ENCODE measurements at regions not wholly inside any gene's neighbourhood (a gene's known extent, or its start where the extent isn't known, plus 50 kb on each side); places are given as distances from the start of the nearest gene placed in this dataset.

DNA sequence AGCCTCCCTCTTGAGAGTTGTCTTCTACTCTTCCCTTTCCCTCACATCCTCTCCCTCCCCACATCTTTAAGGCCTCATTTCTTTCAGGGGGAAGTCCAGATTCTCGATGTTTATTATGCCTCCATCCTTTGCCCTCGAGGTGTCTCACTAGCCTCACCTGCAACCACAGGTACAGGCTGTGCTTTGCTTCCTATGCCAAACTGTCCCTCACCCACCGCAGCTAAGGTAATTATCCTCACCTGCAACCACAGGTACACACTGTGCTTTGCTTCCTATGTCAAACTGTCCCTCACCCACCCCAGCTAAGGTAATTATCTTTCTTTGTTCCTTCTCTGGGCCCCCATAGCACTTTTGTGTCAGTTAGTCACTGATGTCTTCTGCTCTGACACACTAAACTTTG lies 328.1 kb upstream of the SNX7 start:
- TF ChIP-seq ZNF384 (IDR thresholded peaks at IDR 0.05) (no peak), L3MBTL2 (conservative IDR thresholded peaks at IDR 0.05) (no peak), SP1 (IDR thresholded peaks at IDR 0.05) (no peak), FOXA1 (IDR thresholded peaks at IDR 0.05) (no peak), FOXK2 (IDR thresholded peaks at IDR 0.05) (no peak), TARDBP (IDR thresholded peaks at IDR 0.05) (no peak), NFRKB (IDR thresholded peaks at IDR 0.05) (no peak), LEF1 (IDR thresholded peaks at IDR 0.05; ENCODE audit: borderline replicate concordance) (no peak), BHLHE40 (IDR thresholded peaks at IDR 0.05; ENCODE audit: borderline replicate concordance) (no peak), SUZ12 (IDR thresholded peaks at IDR 0.05) (no peak)
- TF ChIP-seq, protein P1, sequence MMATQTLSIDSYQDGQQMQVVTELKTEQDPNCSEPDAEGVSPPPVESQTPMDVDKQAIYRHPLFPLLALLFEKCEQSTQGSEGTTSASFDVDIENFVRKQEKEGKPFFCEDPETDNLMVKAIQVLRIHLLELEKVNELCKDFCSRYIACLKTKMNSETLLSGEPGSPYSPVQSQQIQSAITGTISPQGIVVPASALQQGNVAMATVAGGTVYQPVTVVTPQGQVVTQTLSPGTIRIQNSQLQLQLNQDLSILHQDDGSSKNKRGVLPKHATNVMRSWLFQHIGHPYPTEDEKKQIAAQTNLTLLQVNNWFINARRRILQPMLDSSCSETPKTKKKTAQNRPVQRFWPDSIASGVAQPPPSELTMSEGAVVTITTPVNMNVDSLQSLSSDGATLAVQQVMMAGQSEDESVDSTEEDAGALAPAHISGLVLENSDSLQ (IDR thresholded peaks at IDR 0.05), result no peak
- POLR2A ChIA-PET, result no interaction called here
- no peak for DNase-seq (ENCODE audit: extremely low spot score)
- CTCF ChIA-PET, result no interaction called here

DNA sequence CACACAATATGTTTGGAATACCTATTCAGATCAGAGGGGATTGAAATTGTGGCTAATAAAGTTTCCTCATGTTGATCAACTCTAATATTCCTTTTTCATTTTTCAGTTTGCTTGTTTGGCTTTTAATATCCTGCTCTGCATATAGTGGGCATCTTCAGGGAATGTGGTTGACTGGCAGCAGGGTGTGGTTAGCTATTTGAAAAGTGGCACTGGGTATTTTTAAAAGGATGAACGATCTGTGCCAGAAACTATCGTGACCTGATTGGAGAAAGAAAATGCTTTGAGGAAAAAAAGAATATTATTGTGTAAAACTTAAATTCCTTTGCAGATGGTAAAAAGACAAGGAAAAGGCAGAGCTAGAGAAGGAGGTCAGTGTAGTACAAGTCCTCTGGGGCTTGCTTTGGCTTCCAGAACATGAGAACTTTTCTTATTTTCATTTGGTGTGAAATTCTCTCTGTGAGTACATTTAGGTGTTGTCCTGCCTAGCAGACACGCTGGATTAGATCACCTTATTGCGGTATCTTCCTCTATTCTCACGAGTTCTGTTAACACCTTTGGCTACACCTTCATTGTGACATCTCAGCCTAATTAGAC lies 329.7 kb upstream of the SNX7 start:
- POLR2A ChIA-PET, result no interaction called here
- CTCF ChIA-PET, result no interaction called here
- TF ChIP-seq L3MBTL2 (conservative IDR thresholded peaks at IDR 0.05) (no peak), FOXM1 (IDR thresholded peaks at IDR 0.05; ENCODE audit: borderline replicate concordance) (no peak), ELF4 (IDR thresholded peaks at IDR 0.05) (no peak), NFRKB (IDR thresholded peaks at IDR 0.05) (no peak), FOXA1 (IDR thresholded peaks at IDR 0.05) (no peak), CTBP1 (IDR thresholded peaks at IDR 0.05; ENCODE audit: borderline replicate concordance) (no peak), LEF1 (IDR thresholded peaks at IDR 0.05; ENCODE audit: borderline replicate concordance) (no peak), HDGF (IDR thresholded peaks at IDR 0.05; ENCODE audit: borderline replicate concordance) (no peak), ZNF384 (IDR thresholded peaks at IDR 0.05) (no peak), TARDBP (IDR thresholded peaks at IDR 0.05) (no peak), BHLHE40 (IDR thresholded peaks at IDR 0.05; ENCODE audit: borderline replicate concordance) (no peak), SUZ12 (IDR thresholded peaks at IDR 0.05) (no peak), SP1 (IDR thresholded peaks at IDR 0.05) (no peak), FOXK2 (IDR thresholded peaks at IDR 0.05) (no peak), ARNT (IDR thresholded peaks at IDR 0.05) (no peak)
- TF ChIP-seq, protein P1 (IDR thresholded peaks at IDR 0.05), result no peak
- no peak for DNase-seq (ENCODE audit: extremely low spot score)

DNA sequence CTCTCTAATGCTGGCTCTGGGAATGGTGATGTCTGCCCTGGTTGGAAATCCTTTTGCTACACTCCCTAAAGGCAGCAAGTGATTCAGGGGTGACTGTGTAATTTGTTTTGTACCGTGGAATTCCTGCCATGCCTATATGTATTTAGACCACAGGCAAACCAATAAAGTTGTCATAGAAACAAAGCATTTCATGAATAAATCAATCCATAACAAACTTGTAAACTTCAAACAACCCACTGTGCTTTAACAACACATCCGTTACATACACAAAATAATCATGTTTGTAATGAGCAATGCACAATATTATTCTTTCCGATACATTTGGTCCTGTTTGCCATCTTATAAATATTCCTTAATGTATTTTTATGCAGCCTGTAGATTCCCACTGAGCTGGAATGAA lies 330.3 kb upstream of the SNX7 start:
- no peak for DNase-seq (ENCODE audit: extremely low spot score)
- TF ChIP-seq HDGF (IDR thresholded peaks at IDR 0.05; ENCODE audit: borderline replicate concordance) (no peak), NFRKB (IDR thresholded peaks at IDR 0.05) (no peak), FOXA1 (IDR thresholded peaks at IDR 0.05) (no peak), BHLHE40 (IDR thresholded peaks at IDR 0.05; ENCODE audit: borderline replicate concordance) (no peak), LEF1 (IDR thresholded peaks at IDR 0.05; ENCODE audit: borderline replicate concordance) (no peak), L3MBTL2 (conservative IDR thresholded peaks at IDR 0.05) (no peak), TARDBP (IDR thresholded peaks at IDR 0.05) (no peak), ELF4 (IDR thresholded peaks at IDR 0.05) (no peak), CTBP1 (IDR thresholded peaks at IDR 0.05; ENCODE audit: borderline replicate concordance) (no peak), FOXK2 (IDR thresholded peaks at IDR 0.05) (no peak), SP1 (IDR thresholded peaks at IDR 0.05) (no peak), ARNT (IDR thresholded peaks at IDR 0.05) (no peak), ZNF384 (IDR thresholded peaks at IDR 0.05) (no peak), SUZ12 (IDR thresholded peaks at IDR 0.05) (no peak), FOXM1 (IDR thresholded peaks at IDR 0.05; ENCODE audit: borderline replicate concordance) (no peak)
- TF ChIP-seq, protein P1 (IDR thresholded peaks at IDR 0.05), result no peak
- POLR2A ChIA-PET, result no interaction called here
- CTCF ChIA-PET, result no interaction called here

DNA sequence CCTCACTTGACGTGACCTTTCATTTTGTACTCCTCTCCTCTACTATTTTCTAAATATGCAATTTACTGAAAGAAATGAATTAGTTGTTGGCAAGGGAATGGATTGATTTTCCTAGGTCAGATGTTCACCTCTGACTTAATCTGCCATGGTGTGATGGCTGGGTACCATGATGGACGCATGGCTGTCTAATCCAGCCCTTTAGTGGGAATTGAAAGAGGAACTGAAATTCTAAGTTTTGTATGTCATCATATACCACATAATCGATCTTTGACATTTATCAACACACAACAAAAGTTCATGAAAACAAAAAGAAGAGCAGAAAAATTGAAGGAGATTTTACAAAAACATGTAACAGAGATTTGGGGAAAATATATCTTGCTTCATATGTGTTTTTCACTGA lies 331.3 kb upstream of the SNX7 start:
- TF ChIP-seq CTBP1 (IDR thresholded peaks at IDR 0.05; ENCODE audit: borderline replicate concordance), result no peak
- no peak for TF ChIP-seq FOXK2 (IDR thresholded peaks at IDR 0.05)
- TF ChIP-seq, protein P1 (IDR thresholded peaks at IDR 0.05), result no peak
- TF ChIP-seq FOXA1 (IDR thresholded peaks at IDR 0.05), result no peak
- no peak for TF ChIP-seq ZNF384 (IDR thresholded peaks at IDR 0.05)
- POLR2A ChIA-PET, result no interaction called here
- DNase-seq (ENCODE audit: extremely low spot score), result no peak
- CTCF ChIA-PET, result no interaction called here

DNA sequence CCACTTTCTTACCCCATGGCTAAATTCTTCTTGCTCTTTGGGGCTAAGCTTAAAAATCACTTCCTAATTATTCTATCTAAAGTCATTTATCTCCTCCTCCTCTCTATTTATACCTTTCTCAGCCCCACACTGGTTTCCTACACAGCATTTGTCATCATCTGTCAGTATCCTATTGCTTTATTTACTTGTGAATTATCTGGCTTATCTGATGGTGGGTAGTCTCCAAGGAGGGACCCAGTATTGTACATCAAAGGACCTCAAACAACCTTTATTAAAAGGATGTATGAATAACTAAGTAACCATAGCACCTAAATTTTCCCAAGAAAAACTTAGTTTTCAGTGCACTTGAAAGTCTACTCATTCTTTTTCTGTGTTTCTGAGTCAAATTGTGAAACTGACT lies 332.7 kb upstream of the SNX7 start:
- TF ChIP-seq SUZ12 (IDR thresholded peaks at IDR 0.05), result no peak
- TF ChIP-seq CTBP1 (IDR thresholded peaks at IDR 0.05; ENCODE audit: borderline replicate concordance), result no peak
- TF ChIP-seq BHLHE40 (IDR thresholded peaks at IDR 0.05; ENCODE audit: borderline replicate concordance), result no peak
- TF ChIP-seq L3MBTL2 (conservative IDR thresholded peaks at IDR 0.05), result no peak
- TF ChIP-seq ZNF384 (IDR thresholded peaks at IDR 0.05), result no peak
- TF ChIP-seq FOXA1 (IDR thresholded peaks at IDR 0.05), result no peak
- TF ChIP-seq HDGF (IDR thresholded peaks at IDR 0.05; ENCODE audit: borderline replicate concordance), result no peak
- no peak for TF ChIP-seq ARNT (IDR thresholded peaks at IDR 0.05)
- TF ChIP-seq TARDBP (IDR thresholded peaks at IDR 0.05), result no peak
- TF ChIP-seq FOXM1 (IDR thresholded peaks at IDR 0.05; ENCODE audit: borderline replicate concordance), result no peak
- TF ChIP-seq, protein P1 (IDR thresholded peaks at IDR 0.05), result no peak
- TF ChIP-seq SP1 (IDR thresholded peaks at IDR 0.05), result no peak
- ChIA-PET POLR2A (no interaction called here), CTCF (no interaction called here)
- DNase-seq (ENCODE audit: extremely low spot score), result no peak
